PFSK-1 (cell line): ENCODE measurements at regions not wholly inside any gene's neighbourhood (a gene's known extent, or its start where the extent isn't known, plus 50 kb on each side); places are given as distances from the start of the nearest gene placed in this dataset.

Experiments used
- FOXP2 ChIP-seq: optimal IDR thresholded peaks from 2 replicates; pipeline ENCODE3; 2011; ENCODE audit warnings: borderline replicate concordance, control low read depth, inconsistent platforms; ENCODE audit not compliant: insufficient read depth; ENCODE audit errors: extremely low read length, extremely low read depth
- POLR2AphosphoS5 ChIP-seq: IDR thresholded peaks from 2 replicates; pipeline ENCODE4 v1.6.1; 2012; ENCODE audit warnings: low read depth, mild to moderate bottlenecking, control low read depth, low read length, moderate library complexity
- SIN3A ChIP-seq: IDR thresholded peaks from 2 replicates; pipeline ENCODE4 v1.6.1; 2012; ENCODE audit warnings: mild to moderate bottlenecking, low read length, moderate library complexity, borderline replicate concordance; ENCODE audit not compliant: insufficient read depth
- TAF1 ChIP-seq: IDR thresholded peaks from 2 replicates; pipeline ENCODE4 v1.6.1; 2012; ENCODE audit warnings: low read length, control low read depth, borderline replicate concordance; ENCODE audit not compliant: insufficient read depth
- TF ChIP-seq, protein P1 (sequence below), 2 experiments: IDR thresholded peaks; 2 replicates each; pipeline versions ENCODE4 v1.6.1 to v1.8.0; 2011 to 2012; ENCODE audit warnings: low read depth in 2 of 2, low read length in 2 of 2, control low read depth in 1 of 2, inconsistent platforms in 1 of 2, mild to moderate bottlenecking in 1 of 2, moderate library complexity in 1 of 2; ENCODE audit not compliant: insufficient read depth in 1 of 2

DNA sequence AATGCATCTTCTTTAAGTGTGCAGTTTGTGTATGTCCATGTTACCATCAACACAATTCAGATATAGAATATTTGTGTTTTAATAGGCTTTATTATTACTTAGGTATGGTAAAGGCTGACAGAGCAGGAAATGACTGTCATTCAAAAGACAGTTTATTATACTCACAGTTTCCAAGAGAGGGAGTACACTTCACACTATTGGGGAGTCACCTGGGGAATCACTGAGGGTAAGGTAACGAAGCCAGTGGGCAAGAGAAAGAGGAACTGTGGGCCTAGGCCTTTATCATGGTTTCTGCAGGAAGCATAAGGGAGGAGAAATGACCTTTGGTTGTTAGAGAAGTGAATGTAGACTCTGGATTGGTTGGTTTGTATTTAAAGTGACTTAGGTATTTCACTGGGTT lies 235.1 kb upstream of the HCCS start:
- TF ChIP-seq TAF1: no peak
- TF ChIP-seq, protein P1, sequence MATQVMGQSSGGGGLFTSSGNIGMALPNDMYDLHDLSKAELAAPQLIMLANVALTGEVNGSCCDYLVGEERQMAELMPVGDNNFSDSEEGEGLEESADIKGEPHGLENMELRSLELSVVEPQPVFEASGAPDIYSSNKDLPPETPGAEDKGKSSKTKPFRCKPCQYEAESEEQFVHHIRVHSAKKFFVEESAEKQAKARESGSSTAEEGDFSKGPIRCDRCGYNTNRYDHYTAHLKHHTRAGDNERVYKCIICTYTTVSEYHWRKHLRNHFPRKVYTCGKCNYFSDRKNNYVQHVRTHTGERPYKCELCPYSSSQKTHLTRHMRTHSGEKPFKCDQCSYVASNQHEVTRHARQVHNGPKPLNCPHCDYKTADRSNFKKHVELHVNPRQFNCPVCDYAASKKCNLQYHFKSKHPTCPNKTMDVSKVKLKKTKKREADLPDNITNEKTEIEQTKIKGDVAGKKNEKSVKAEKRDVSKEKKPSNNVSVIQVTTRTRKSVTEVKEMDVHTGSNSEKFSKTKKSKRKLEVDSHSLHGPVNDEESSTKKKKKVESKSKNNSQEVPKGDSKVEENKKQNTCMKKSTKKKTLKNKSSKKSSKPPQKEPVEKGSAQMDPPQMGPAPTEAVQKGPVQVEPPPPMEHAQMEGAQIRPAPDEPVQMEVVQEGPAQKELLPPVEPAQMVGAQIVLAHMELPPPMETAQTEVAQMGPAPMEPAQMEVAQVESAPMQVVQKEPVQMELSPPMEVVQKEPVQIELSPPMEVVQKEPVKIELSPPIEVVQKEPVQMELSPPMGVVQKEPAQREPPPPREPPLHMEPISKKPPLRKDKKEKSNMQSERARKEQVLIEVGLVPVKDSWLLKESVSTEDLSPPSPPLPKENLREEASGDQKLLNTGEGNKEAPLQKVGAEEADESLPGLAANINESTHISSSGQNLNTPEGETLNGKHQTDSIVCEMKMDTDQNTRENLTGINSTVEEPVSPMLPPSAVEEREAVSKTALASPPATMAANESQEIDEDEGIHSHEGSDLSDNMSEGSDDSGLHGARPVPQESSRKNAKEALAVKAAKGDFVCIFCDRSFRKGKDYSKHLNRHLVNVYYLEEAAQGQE (IDR thresholded peaks at IDR 0.05; ENCODE audit: insufficient read depth in 1 of 2, low read depth in 2 of 2, low read length in 2 of 2): no peak
- TF ChIP-seq FOXP2: no peak
- TF ChIP-seq POLR2AphosphoS5: no peak
- no peak for TF ChIP-seq SIN3A

DNA sequence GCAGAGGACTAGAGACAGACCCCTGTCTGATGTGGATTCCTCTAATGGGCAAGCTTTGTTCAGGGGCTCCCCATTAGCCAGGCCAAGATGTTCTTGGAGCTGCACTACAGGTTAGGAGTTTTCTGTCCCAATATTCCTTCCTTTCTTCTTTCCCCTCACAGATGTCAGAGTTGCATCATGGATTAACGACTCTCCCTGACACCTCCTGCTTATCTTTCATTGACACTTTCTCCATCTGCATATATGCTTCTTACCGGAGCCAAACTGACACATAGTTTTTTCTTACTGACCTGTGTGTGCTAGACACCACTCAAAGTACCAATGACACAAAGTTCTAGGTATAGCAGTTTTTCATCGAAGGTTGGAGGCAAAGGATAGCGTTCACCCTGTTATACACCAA lies 228.6 kb upstream of the HCCS start:
- TF ChIP-seq SIN3A: no peak
- no peak for TF ChIP-seq FOXP2
- TF ChIP-seq POLR2AphosphoS5: no peak
- TF ChIP-seq, protein P1 (IDR thresholded peaks at IDR 0.05; ENCODE audit: insufficient read depth in 1 of 2, low read depth in 2 of 2, low read length in 2 of 2): no peak
- no peak for TF ChIP-seq TAF1

GRCh38 chrX:10884246-10884645 lies 226.9 kb upstream of the HCCS start:
- TF ChIP-seq FOXP2 (no peak), SIN3A (no peak), TAF1 (no peak), POLR2AphosphoS5 (no peak)
- TF ChIP-seq, protein P1 (IDR thresholded peaks at IDR 0.05; ENCODE audit: insufficient read depth in 1 of 2, low read depth in 2 of 2, low read length in 2 of 2): no peak

GRCh38 chrX:10892621-10893225 lies 218.4 kb upstream of the HCCS start:
- TF ChIP-seq, protein P1 (IDR thresholded peaks at IDR 0.05; ENCODE audit: insufficient read depth in 1 of 2, low read depth in 2 of 2, low read length in 2 of 2): no peak
- TF ChIP-seq SIN3A: no peak
- TF ChIP-seq TAF1: no peak
- TF ChIP-seq POLR2AphosphoS5: no peak
- no peak for TF ChIP-seq FOXP2

GRCh38 chrX:10893366-10893765 lies 217.8 kb upstream of the HCCS start:
- TF ChIP-seq FOXP2 (no peak), TAF1 (no peak), POLR2AphosphoS5 (no peak), SIN3A (no peak)
- TF ChIP-seq, protein P1 (IDR thresholded peaks at IDR 0.05; ENCODE audit: insufficient read depth in 1 of 2, low read depth in 2 of 2, low read length in 2 of 2): no peak
